NCI-H1436 (cell line): ENCODE measurements at regions not wholly inside any gene's neighbourhood (a gene's known extent, or its start where the extent isn't known, plus 50 kb on each side); places are given as distances from the start of the nearest gene placed in this dataset.
"Not testable (repeated sequence)": the region's sequence is repeated elsewhere in the genome, so short reads cannot be mapped to it uniquely, and the experiment has no call there.

ENCODE experiments used
- DNase-seq: peaks from one replicate; lab custom pipeline; 2025; lab: John Stamatoyannopoulos, UW

DNA sequence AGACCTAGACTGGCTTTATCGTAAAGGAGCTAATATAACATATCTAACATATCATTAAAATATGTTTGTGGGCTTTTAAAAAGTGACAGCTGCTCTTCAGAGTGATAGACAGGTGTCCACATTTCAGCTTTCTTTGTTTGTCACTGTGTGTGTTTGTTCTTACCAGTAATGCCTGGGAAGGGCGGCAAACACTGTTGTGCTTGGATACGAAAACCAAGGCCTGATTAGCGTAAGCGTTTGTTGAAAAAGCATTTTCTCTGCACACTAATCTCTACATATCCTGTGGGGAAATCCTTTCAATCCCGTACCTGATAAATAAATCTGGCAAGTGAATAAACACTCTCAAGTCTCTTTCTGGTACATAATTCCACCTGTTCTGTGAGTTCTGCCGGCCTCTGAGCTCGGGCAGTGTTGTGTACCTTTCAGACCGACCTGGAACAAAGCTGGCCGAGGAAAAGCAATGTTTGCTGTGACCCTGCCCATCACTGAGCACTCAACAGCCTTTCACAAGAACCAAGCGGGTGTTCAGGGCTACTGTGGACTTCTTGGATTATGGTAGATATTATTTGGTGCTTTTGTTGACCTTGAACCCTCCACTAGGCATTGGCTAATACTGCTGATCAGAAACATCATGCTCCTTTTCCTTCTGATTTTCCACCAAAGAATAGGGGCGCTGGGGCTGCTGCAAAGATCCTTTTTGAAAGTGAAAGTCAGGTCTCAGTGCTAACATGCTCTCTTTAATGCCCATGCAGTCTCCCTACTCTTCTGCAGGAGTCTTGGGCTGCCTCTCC lies 100.4 kb downstream of the CD83 start:
- DNase-seq = no peak

DNA sequence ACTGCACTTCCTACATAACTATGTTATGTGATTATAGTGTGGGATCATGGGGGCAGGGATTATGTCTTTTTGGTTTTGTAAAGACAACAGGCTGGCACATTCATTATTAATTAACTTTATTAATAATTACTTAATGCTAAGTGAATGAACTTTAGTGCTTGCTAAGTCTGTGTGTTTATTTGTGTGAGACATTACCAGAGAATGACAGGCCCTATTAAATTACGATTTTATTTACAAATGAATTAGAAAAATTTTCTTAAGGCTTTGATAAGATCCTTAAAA lies 100.9 kb downstream of the CD83 start:
- DNase-seq = no peak

DNA sequence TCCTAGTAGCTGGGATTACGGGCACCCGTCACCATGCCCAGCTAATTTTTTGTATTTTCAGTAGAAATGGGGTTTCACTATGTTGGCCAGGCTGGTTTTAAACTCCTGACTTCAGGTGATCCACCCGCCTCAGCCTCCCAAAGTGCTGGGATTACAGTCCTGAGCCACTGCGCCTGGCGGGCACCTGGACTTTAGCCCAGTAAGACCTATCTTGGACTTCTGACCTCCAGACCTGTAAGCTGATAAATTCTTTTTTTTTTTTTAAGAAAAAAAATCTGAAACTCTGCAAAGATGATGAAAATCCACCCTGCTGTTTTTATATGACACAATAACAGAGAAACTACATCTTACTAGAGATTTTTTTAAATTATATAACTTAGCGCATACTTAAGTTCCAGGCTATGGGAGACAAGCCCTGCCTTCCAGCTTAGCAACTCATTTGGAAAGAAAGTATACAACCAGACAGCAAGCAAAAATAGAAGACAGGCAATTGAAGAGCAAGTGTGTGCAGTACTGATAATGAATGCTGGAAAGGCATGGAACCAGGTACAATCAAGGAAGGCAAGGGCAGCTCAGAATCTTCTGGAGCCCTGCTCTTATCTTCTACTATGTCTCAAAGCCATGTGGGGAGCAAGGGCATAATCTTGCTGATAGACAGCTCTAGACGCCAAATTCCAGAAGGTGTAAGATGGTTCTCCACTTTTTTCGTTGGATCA lies 104.2 kb downstream of the CD83 start:
- DNase-seq = no peak

DNA sequence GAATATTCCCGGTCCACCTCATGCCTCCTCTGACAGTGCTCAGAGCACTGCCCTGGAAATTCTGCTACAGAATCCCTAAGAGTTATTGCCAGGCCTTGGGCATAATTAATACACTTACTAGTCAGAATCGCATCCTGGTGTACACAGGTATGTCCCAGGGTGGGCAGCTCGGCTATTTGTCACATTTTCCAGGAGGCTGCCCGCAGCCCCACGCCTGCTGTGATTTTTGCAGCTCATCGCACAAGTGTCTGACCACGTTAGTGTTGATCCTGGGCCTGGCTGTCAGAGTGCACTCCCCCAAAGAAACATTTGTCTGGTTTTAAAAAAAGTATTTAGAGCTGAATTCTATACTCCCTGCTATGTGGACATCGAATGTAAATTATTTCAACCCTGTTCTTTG lies 105.4 kb downstream of the CD83 start:
- no peak for DNase-seq

DNA sequence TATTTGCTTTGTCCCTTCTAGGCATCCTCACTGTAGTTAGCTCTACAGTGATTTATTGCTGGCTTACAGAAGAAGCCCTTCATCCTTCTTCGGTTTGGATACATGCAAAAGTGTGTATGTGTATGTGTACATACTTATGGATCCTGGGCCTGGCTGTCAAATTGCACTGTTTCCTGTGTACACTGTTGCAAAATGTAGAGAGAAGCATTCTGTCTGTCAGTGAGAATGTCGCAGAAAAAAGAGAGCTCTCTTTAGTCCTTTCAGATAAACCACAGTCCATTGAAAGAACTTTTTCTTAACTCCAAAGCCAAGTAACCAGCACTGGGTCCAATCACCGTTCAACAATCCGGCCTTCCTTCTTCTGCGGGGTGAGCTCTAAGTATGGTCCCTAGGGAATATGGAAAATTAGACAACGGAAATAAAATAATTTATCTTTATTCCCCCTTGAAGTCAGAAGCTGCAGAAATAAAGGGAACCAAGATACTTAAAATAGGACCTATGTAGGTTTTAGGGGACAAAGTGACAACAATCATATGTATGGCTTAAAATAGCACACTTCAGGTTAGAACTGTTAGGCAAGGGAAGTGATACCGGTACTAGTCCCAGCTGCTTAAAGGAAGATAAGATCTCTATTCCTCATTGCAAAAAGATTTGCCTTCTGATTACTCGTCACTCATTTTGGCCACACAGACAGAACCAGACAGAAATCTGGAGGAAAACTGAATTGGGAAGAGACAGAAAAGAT lies 107.0 kb downstream of the CD83 start:
- no peak for DNase-seq

DNA sequence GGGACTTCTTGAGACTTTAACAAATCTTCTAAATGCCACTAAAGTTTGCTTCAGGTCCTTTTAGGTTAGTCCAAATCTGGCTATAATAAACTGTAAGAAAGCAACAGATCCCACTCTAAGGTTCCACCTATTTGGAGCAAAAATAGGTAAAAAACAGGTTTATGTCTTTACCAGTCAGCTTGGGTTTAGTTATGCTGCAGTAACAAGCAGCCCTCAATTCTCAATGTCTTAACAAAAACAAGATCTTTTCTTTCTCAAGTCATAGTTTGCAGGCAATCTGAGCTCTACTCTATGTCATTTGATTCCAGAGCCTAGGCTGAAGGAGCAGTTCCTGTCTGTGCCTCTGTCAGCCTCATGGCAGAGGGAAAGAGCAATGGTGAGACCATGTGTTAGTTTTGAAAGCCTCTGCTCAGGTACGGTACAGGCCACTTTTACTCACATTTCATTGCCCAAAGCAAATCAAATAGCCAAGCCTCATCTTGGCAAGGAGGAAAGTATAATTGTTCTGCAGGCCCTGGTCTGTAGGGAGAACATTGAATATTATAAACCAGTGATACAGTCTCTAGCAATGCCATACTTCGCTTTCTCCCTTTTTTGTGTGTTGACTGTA lies 108.6 kb downstream of the CD83 start:
- no peak for DNase-seq

DNA sequence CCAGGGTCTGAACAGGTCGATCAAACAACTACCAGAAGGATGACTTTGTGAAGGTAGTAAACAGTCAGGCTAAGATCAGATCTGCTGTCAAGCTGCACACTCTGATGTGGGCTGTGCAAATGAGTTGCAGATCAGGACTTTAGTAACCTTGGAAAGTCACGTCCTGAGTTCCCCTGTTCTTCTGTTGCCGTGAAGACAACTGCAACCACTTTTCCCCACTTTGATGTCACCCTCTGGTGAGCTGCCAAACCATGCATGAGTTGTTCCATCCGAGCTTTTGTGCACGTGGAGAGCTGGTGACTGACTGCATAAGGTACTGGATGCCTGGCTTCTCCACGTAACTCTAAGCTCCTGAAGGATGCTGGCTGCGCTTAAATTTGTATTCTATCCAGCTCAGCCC lies 111.0 kb downstream of the CD83 start:
- no peak for DNase-seq

DNA sequence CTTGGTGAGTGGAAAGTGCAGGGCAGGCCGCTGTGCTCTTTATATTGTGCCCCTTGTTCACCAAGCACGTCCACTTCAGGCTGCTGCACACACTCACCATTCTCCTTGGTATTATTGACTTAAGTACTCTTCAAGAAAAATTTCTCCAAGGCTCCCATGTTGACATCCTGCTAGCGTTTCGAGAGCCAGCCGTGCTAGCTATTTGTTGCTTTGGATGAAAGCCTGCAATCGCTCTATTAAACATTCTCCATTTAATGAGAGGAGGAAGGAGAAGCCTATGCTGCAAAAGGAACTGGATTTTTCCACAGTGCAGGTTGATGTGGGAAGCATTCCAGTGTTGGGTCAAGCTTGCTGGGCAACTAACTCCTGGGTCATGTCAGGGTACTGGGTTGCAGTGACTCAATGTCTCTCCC lies 113.5 kb downstream of the CD83 start:
- no peak for DNase-seq

DNA sequence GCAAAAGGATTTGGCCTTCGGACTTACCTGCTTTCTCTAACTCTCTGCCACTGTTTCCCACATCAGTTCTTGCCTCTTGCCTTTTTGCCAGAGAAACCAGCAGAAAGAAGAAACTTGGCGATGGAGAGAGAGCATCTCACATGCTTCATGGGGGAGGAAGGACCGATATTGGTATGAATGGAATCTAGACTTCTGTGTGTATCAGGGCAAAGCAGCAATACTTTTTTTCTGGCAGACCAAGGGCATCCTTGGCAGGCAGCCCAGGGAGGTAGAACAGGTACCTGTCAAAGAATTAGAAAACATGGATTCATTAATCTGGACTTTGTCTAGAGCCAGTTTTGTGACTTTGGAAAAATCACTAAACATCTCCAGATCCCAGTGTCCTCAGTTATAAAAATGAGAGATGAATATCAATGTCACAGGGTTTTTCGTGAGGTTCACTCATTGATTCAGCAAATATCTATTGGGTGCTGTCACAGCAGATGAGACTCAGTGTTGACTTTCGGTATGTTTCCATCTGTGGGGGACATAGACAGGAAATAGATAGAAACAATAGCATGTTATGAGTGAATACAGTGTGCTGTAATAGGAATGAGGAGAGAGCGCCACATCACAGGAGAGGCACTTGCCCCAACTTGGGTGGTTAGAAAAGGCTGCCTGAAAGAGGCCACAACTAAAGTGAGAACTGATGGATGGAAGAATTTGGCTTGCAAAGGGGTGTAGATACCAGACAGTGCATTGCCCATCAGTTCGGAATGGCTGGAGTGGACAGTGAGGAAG lies 114.1 kb downstream of the CD83 start:
- DNase-seq = no peak

DNA sequence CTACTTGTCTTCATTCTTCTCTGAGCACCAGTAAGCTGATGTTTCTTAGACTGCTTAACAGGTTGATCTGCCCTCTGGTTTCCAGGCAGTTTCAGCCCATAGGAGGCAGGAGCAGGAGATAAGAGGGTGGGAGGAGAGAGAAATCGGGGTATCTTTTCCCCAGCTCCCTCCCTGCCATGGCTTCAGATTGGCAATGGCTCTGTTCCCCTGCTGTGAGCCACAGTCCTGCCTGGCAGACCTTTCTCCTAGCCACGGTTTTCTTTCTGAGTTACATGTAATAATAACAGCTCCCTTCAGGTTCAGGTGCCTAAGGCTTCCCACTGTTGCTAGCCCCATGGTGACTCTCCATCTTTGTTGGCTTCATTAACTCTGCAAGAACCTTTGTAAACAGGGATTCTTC lies 115.3 kb downstream of the CD83 start:
- no peak for DNase-seq

DNA sequence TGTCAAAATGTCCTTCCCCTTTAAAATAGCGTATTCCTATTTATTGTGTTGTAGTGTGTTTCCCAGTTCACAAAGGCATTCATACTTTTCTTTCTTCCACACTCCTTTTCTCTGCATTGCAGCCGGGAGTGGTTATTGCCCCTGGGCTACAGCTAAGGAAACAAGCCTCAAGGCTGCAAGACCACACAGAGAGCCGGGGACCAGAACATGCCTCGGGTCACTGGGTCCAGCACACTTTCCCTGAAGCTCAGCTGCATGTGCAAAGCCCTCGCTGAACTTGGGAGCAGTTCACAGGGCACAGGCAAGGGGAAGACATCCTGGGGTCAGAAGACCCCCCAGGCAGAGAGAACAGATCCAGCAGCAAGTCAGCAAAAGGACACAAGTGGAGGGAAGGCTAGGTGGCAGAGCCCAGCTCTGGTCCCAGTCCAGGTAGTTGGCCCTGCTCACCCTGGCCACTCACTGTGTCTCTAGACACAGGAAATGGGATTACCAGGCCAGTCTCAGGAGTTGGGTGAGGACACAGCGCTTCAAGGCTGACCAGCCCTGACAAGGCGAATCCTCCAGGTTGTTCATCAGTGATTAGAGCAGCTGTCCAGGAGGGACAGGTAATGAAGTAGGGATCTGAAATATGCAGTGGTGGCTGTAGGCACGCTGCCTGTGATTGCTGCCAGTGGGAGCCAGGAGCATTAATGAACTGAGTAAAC lies 118.2 kb downstream of the CD83 start:
- no peak for DNase-seq

DNA sequence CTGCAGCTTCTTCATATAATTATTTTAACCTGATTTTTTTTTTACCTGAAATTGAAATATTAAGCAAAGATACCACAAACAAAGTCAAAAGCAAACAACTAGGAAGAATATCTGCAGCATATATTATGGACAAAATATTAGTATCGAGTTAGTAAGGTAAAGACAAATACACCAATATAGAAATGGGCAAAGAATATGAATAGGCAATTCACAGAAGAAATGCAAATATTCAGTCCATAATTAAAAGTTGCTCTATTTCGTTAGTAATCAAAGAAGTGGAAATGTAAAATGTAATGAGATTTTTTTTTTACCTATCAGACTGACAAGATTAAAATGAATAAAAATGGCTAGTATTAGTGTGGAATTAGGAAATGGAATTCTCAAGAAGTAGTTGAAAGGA lies 121.5 kb downstream of the CD83 start:
- DNase-seq = no peak

DNA sequence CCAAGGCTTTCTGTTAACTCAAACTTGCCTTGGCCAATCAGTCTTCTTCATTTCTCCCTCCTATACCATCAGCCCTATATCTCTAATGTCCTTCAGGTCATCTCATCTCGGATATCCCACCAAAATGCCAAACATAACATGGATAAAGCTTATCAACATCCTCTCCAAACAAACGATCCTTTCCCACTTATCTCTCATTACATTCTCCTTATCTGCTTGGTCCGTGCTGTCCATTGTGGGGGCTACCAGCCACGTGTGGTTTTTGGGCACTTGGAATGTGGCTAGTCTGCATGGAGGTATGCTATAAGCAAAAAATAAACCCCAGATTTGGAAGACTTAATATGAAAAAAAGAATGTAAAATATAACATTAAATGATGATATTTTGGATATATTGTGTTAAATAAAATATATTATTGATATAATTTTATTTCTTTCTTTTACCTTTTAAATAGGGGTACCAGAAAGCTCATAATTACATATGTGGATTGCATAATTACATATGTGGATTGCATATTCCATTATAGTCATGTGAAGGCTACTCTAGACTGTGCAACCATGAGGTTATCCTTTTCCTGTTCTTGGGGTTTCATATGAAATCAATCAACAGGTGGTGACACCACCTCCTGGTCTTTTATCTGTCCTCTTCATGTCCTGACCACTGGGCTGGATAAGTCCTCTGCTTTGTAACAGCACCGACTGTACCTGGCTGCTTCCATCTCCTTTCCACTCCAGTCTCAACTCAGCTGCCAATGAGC lies 123.0 kb downstream of the CD83 start:
- DNase-seq = no peak

DNA sequence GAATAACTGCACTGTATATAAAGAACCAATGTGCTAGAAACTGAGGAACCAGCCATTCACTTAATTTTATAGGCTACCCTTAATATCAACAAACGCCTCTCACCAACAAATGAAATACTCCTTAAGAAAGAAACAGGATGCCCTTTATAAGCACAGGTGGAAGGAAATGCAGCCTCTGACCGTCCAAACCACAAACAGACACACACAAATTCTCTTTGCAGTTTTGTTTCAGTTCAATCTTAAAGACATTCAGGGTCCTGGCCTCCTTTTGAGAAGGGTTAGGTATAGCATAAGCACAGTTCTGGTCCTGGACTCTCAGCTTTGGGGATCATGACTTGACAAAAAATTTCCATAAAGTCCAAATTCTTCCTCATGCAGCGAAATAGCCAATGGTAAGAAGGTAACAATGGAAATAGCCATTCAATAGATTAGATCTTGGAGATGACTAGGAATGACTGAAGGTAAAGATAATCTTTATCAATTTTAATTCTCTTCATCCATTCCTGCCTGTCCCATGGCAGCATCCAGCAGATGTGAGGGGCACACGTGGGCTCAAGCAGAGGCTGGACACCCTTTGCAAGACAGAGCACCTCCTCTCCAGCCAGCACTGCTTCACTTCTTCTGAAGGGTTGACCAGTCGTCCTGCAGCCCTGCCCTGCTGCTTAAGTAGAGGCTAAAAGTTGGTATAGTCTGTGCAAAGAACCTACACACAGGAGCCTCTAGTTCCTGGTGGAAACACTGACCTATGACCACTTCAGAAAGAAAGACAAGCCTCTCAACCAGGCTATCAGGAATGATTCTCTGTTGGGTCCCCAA lies 123.9 kb downstream of the CD83 start:
- DNase-seq = no peak

DNA sequence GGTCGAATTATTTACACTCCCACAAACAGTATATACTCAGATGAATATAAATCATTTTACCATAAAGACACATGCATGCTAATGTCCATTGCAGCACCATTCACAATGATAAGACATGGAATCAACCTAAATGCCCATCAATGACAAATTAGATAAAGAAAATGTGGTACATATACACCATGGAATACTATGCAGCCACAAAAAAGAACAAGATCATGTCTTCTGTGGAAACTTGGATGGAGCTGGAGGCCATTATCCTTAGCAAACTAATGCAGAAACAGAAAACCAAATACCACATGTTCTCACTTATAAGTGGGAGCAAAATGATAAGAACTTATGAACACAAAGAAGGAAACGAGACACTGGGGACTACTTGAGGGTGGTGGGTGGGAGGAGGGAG lies 125.3 kb downstream of the CD83 start:
- DNase-seq = not testable (repeated sequence)

DNA sequence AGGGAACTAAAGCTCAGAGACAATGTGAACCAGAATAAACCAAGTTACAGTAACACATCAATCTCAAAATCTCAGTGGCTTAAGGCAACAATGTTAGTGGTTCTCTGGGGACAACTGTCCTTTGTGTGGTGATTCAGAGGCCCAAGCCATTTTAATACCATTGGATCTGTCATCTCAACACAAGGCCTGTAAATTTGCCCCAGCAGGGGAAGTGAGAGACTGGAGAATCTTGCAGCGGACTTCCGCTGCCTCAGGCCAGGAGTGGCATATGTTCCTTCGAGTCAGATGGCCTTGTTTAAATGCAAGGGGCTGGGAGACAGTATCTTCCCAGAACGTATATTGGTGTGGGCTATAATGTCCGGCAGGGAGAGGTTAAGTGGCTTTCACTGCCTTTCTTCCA lies 126.0 kb downstream of the CD83 start:
- DNase-seq = no peak

DNA sequence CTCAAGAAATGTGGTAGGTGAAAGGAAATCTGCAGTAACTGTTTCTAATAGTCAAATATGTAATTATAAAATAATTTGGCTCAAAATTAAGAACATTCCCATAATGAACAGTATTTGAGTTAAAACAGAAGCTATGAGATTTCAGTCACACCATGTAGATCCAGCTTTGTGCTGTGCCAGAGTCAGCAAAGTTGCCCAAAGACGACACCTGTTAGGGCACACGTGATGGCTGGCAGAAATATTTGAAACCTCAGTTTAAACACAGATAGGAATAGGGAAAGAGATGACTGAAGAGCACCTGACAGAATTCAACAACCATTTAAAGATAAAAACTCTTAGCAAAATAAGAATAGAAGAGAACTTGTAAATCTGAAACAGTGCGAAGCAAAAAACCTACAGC lies 129.3 kb downstream of the CD83 start:
- DNase-seq = no peak

DNA sequence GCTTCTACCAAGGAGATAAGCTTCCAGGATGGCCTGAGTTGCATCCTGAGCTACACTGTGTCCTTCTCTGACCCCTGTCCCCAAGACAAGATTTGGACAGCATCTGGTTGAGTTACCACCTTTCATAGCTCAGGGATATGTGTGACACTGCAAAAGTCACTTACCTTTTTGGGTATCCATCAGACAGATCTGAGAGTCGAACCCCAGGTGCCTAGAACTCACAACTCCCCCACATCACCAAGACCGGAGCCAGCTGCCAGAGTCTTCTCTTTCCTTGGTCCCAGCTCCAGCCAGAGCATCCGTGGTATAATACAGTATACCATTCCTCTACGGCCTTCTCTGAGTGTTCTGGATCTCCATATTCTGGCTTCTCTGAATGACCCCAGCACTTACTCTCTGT lies 133.0 kb downstream of the CD83 start:
- DNase-seq = no peak

DNA sequence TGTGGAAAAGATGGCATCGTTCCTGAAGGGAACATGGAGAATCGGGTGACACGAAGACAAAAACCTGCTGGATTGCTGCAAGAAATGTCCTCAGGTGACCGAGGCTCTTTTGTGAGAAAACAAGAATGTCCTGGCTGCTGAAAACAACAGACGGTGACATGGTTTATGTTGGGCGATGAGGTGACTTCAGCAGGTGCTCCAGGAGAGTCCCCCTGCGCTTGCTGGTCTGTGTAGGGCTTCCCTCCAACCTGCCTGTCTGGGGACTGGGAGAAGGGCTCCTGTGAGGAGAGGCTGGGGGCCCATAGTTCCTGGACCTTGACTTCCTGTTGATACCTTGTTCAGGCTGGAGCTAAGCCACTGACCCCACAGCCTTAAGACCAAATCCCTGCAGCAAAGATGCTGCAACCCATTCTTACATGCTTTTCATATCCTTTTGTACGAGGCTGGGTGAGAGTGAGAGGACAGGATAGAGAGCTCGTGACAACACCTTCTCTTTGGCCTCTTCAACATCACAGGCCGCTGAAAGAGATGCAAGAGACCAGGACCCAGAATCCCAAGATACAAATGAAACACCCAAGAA lies 134.8 kb downstream of the CD83 start:
- no peak for DNase-seq
